ENCODE measurements at regions not wholly inside any gene's neighbourhood (a gene's known extent, or its start where the extent isn't known, plus 50 kb on each side); places are given as distances from the start of the nearest gene placed in this dataset.

GRCh38 chr2:177059293-177059692 lies 153.3 kb upstream of the HNRNPA3 start:
- TF ChIP-seq CTCF (IDR thresholded peaks at IDR 0.05), result no peak
- ATAC-seq (no peak), DNase-seq (no peak)
- Histone ChIP-seq H3K4me3 (no peak overlapping the region), H3K36me3 (no peaks in the 10 kb centered on the region), H3K4me1 (no peaks in the 10 kb centered on the region), H3K27ac (no peak overlapping the region), H3K9me3 (no peaks in the 10 kb centered on the region), H3K27me3 (no peaks in the 10 kb centered on the region)
- intact Hi-C loops (cut with DNase I), result no loop called here

DNA sequence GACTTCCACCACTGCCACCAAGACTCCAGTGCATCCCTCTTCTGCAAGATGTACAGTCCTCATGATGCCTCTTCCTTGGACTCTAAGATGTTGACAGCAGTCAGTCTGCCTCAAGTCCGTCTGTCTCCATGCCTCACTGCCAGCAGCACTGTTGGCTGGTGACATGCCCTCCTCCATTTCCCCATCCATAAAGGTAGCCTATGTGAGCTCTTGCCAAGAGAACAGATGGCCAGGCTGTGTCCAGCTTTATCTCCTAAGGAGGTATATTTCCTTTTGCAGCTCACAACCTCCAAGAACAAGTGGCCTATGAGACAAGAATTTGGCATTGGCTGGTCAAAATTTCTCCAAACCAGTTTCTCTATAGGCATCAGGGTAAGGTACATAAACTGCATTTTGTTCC lies 149.3 kb upstream of the HNRNPA3 start:
- intact Hi-C loops (cut with DNase I), result no loop called here
- Histone ChIP-seq H3K27me3 (no peaks in the 10 kb centered on the region), H3K9me3 (no peaks in the 10 kb centered on the region), H3K4me3 (no peak overlapping the region), H3K27ac (no peak overlapping the region), H3K4me1 (no peaks in the 10 kb centered on the region), H3K36me3 (no peaks in the 10 kb centered on the region)
- TF ChIP-seq CTCF (IDR thresholded peaks at IDR 0.05), result no peak
- ATAC-seq (no peak), DNase-seq (no peak)

DNA sequence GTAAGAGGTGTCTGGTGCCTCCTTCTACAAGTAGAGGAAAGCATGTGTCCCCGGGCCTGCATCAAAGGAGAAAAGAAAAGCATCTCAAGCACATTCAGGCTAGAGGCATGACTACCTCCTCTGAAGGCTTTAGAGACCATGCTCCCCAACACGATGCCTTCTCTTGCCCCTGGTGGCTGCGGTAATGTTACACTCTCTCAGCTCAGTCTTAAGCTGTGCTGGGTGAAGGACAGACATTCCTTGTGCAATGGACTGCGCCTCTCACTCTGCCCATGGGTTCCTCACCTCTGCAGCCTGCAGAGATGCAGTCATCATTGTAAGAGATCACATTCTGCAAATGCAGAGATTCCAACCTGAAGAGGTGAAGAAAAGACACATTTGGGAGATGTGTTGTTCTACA lies 148.2 kb upstream of the HNRNPA3 start:
- Histone ChIP-seq H3K9me3 (no peaks in the 10 kb centered on the region), H3K27me3 (no peaks in the 10 kb centered on the region), H3K4me3 (no peak overlapping the region), H3K27ac (no peak overlapping the region), H3K4me1 (no peaks in the 10 kb centered on the region), H3K36me3 (no peaks in the 10 kb centered on the region)
- intact Hi-C loops (cut with DNase I), result no loop called here
- no peak for TF ChIP-seq CTCF (IDR thresholded peaks at IDR 0.05)
- DNase-seq, result no peak
- no peak for ATAC-seq

DNA sequence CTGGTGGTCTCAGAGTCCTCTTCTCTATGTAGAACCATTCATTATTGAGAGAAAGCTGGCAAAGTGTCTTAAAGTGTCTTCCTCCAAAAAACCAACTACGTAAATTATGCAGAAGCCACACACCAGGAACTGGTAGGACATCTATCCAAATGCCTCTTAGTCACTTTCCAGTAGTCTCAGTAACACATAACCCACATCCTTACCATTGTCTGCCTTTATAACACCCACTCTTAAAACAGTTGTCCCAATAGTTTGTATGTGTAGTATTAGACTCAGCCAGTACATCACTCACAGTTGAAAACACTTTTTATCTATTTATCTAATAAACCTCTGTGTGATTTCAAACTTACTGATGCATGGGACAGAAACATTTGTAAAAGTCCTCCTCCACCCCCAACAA lies 143.6 kb upstream of the HNRNPA3 start:
- DNase-seq, result no peak
- ATAC-seq, result no peak
- no peak for TF ChIP-seq CTCF (IDR thresholded peaks at IDR 0.05)
- Histone ChIP-seq H3K27me3 (no peaks in the 10 kb centered on the region), H3K4me1 (no peaks in the 10 kb centered on the region), H3K27ac (no peak overlapping the region), H3K4me3 (no peak overlapping the region), H3K36me3 (no peaks in the 10 kb centered on the region), H3K9me3 (no peaks in the 10 kb centered on the region)
- intact Hi-C loops (cut with DNase I), result no loop called here

GRCh38 chr2:177072090-177072489 lies 140.5 kb upstream of the HNRNPA3 start:
- Histone ChIP-seq H3K9me3 (no peaks in the 10 kb centered on the region), H3K4me3 (no peak overlapping the region), H3K36me3 (no peaks in the 10 kb centered on the region), H3K27me3 (no peaks in the 10 kb centered on the region), H3K27ac (no peak overlapping the region), H3K4me1 (no peaks in the 10 kb centered on the region)
- ATAC-seq (no peak), DNase-seq (no peak)
- intact Hi-C loops (cut with DNase I), result no loop called here
- TF ChIP-seq CTCF (IDR thresholded peaks at IDR 0.05), result no peak

- no peaks in the 10 kb centered on the region for H3K36me3 ChIP-seq
- DNase-seq (no peak), ATAC-seq (no peak)
- no peaks in the 10 kb centered on the region for H3K4me1 ChIP-seq
- H3K4me3 ChIP-seq, result no peak overlapping the region
- H3K27ac ChIP-seq, result no peak overlapping the region
- no peaks in the 10 kb centered on the region for H3K27me3 ChIP-seq
- intact Hi-C loops (cut with DNase I), result no loop called here
- TF ChIP-seq CTCF (IDR thresholded peaks at IDR 0.05), result no peak
- H3K9me3 ChIP-seq, result no peaks in the 10 kb centered on the region
Observed at GRCh38 chr2:177073611-177074010, 139.0 kb upstream of the HNRNPA3 start.

All from upper lobe of right lung (tissue), 1 donor.